ENCODE measurements at regions not wholly inside any gene's neighbourhood (a gene's known extent, or its start where the extent isn't known, plus 50 kb on each side); places are given as distances from the start of the nearest gene placed in this dataset.
"Not testable (repeated sequence)": the region's sequence is repeated elsewhere in the genome, so short reads cannot be mapped to it uniquely, and the experiment has no call there.

DNA sequence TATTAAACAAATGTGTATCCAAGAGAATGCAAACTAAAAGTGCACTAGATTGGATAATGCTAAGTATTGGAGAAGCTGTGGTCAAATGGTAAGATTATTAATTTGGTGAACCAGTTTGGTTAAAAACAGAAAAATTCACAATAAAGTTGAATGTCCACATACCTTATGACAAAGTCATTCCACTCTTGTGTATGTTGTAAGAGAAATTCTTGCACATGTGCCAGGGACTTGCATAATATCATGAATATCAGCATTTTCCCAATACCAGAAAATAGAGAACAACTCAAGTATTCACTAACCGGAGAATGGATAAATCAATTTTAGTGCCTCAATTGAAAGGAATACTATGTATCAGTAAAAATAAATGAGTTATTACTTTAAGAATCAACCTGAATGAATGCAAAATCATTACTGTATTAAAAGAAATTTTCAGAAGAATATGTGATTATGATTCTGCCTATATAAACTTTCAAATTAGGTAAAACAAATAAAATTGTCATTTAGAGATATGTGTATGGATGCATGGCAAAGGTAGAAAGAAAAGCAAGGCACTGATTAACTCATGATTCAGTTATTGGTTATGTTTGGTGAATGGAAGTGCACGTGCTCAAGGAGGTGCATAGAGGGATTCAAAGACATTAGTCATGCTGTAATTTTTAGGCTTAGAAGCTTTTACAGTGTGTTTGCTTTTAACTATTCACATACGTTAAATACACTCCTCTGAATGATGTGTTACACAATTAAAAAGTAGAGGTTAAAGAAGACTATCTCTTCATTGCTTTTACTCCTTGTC is 217.4 kb upstream of the KCNK2 start:
- no peak overlapping the region for H3K4me3 Mint-ChIP-seq
- no peak overlapping the region for H3K27ac Mint-ChIP-seq
- no peaks in the 10 kb centered on the region for H3K27me3 Mint-ChIP-seq
- no peaks in the 10 kb centered on the region for H3K36me3 Mint-ChIP-seq
- H3K4me1 Mint-ChIP-seq: no peaks in the 10 kb centered on the region
- H3K9me3 Mint-ChIP-seq: no peaks in the 10 kb centered on the region
- DNase-seq: no peak

DNA sequence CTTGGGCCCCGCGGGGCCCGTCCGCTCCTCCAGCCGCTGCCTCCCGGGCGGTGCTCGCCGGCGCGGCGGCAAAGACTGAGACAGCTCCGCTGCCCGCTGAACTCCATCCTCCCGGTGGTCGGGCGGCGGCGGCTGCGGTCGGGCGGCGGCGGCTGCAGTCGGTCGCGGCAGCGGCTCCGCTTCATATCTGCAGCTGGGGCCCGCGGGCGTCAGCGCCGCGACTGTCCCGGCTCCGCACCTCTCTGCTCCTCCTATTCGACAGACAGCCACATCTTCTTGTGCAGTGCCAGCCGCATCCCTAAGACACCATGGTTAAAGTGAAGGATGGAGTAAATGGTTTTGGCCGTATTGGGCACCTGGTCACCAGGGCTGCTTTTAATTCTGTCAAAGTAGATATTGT is 212.1 kb upstream of the KCNK2 start:
- not testable (repeated sequence) for H3K27ac Mint-ChIP-seq, H3K9me3 Mint-ChIP-seq, H3K4me3 Mint-ChIP-seq, H3K36me3 Mint-ChIP-seq, H3K27me3 Mint-ChIP-seq, DNase-seq, H3K4me1 Mint-ChIP-seq

DNA sequence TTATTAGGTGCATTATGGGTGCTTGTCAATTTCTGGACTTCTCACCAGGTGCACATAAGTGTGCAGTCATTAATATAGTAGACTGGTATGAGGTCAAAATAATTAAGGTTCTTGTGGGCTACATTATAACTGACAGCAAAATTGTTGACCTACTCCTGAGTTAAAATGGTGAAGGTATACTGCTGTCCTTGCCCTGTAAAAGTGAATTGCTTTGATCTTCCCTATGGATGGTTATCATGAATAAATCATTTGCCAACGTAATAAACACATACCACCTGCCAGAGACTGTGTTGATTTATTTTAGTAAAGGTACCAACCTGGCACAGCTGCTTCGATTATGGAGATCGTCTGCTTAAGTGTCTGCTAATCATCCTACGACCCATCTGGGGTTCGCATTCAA is 201.6 kb upstream of the KCNK2 start:
- no peak for DNase-seq
- H3K4me3 Mint-ChIP-seq: no peak overlapping the region
- H3K4me1 Mint-ChIP-seq: no peaks in the 10 kb centered on the region
- no peaks in the 10 kb centered on the region for H3K27me3 Mint-ChIP-seq
- H3K27ac Mint-ChIP-seq: no peak overlapping the region
- H3K36me3 Mint-ChIP-seq: peaks cover 2% of the 10 kb centered on the region
- H3K9me3 Mint-ChIP-seq: peaks cover 1% of the 10 kb centered on the region

DNA sequence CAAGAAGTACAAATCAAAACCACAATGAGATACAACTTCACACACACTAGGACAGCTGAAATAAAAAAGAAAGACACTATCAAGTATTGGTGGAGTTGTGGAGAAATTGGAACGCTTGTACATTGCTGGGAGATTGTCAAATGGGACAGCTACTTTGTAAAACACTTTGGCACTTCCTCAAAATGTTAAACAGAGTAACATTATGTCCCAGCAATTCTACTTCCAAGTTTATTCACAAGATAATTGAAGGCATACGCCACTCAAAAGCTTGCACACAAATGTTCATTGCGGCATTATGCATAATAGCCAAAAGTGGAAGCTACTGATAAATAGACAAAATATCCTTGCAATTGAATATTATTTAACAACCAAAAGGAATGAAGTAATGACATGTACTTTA is 199.9 kb upstream of the KCNK2 start:
- no peaks in the 10 kb centered on the region for H3K27me3 Mint-ChIP-seq
- H3K27ac Mint-ChIP-seq: no peak overlapping the region
- H3K36me3 Mint-ChIP-seq: peaks cover 4% of the 10 kb centered on the region

DNA sequence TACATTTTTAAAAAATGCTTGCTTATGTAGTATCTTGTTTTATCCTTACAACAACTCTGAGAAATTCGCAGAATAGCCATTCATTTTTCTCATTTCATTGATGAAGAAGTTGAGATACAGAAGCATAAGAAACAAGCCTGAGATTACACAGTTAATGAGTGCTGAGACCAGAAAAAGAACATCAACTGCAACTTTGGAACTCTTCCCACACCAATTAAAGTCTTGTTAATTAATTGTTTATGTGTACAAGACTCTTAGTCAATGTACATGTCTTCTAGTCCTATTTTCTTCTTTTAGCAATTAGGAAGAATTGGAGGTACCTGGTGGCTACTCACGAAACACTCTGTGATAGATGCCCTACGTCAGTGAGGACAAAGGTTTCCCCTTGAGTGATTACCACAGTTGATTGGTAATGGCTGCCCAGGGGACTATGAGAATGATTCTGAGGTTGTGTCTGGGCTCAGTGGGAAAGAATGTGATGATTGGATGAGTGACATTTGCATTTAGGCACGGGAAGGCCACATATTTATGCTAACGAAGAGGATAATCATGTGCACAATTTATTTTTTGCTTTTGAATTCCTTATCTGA is 187.4 kb upstream of the KCNK2 start:
- H3K4me3 Mint-ChIP-seq: no peak overlapping the region
- H3K27ac Mint-ChIP-seq: no peak overlapping the region
- no peak for DNase-seq
- H3K9me3 Mint-ChIP-seq: peaks cover 2% of the 10 kb centered on the region
- no peaks in the 10 kb centered on the region for H3K4me1 Mint-ChIP-seq
- no peaks in the 10 kb centered on the region for H3K27me3 Mint-ChIP-seq
- no peaks in the 10 kb centered on the region for H3K36me3 Mint-ChIP-seq

More for the DNA sequence above, 199.9 kb upstream of the KCNK2 start:
- DNase-seq: no peak
- Mint-ChIP-seq H3K9me3 (peaks cover 3% of the 10 kb centered on the region), H3K4me1 (no peaks in the 10 kb centered on the region), H3K4me3 (no peak overlapping the region)

DNA sequence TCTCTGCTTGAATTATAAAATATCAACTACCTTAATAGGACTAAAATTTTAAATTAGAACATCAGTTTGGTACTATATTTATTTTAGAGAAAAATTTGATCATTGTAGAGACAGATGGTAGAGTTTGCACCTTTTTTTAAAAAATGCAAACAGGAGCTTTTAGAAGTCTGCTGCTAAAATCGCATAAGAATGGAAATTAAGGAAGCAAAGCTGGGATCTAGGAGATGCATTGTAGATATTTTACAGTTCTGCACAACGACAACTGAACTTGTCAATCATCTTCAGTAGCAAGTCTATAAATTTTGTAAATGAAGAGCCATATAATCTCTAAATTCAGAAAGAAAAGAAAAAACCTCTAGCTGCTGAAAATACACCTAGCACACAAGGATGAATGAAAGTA is 185.6 kb upstream of the KCNK2 start:
- no peak overlapping the region for H3K27ac Mint-ChIP-seq
- H3K36me3 Mint-ChIP-seq: no peaks in the 10 kb centered on the region
- H3K4me1 Mint-ChIP-seq: no peaks in the 10 kb centered on the region
- H3K27me3 Mint-ChIP-seq: peaks cover 2% of the 10 kb centered on the region
- H3K4me3 Mint-ChIP-seq: no peak overlapping the region
- DNase-seq: no peak
- peaks cover 2% of the 10 kb centered on the region for H3K9me3 Mint-ChIP-seq

DNA sequence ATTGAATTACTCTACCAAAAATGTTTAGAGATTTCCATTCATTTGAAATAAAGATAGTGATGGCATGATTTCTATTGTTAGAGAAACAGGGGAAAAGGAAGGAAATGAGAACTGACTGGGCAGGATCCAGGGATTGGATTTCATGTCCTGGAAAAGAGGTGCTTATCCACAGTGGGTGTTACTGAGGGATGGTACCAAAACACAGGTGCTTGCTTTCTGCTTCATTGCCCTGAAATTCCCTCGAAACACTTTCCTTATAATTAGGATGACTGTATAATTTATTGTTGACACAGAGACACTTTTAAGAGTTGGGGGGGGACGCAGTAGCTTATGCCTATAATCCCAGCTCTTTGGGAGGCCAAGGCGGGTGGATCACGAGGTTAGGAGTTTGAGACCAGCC is 185.0 kb upstream of the KCNK2 start:
- no peaks in the 10 kb centered on the region for H3K4me1 Mint-ChIP-seq
- no peak overlapping the region for H3K4me3 Mint-ChIP-seq
- H3K9me3 Mint-ChIP-seq: peaks cover 2% of the 10 kb centered on the region
- H3K27me3 Mint-ChIP-seq: peaks cover 3% of the 10 kb centered on the region
- no peaks in the 10 kb centered on the region for H3K36me3 Mint-ChIP-seq
- no peak overlapping the region for H3K27ac Mint-ChIP-seq
- no peak for DNase-seq

DNA sequence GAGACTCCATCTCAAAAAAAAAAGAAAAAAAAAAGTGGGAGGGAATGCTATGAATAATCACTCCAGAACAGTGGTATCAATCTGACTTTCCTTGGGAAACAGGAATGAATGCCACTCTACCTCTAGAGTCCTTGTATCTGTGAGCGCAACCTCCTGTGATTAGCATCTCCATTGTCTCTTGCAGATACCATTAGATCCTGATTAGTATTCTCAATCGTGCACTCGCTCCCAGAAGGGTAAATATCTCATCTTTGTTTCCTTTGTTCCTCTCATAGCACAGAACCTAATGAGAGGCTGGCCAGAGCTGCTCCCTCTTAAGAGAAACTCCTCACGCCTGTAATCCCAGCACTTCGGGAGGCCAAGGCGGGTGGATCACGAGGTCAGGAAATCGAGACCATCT is 184.4 kb upstream of the KCNK2 start:
- Mint-ChIP-seq H3K36me3 (no peaks in the 10 kb centered on the region), H3K9me3 (peaks cover 2% of the 10 kb centered on the region), H3K4me1 (no peaks in the 10 kb centered on the region), H3K27me3 (peaks cover 3% of the 10 kb centered on the region), H3K4me3 (no peak overlapping the region), H3K27ac (no peak overlapping the region)
- DNase-seq: no peak

DNA sequence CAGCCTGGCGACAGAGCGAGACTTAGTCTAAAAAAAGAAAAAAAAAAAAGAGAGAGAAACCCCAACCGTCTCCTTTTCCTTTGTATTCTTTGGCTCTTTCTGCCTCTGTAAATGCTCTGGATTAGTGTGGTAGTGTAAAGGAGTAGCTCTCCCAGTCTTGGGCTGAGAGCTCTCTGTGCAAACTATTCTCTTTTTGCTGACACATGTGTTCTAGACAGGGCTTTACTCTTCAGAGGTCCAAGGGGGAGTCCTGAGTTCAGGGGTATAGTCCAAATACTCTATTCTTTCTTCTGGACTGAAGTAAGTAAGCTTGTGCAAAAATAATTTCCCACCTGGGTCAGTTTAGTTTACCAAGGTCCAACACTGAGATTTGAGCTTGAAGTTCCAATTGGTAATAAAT is 183.8 kb upstream of the KCNK2 start:
- no peak for DNase-seq
- Mint-ChIP-seq H3K4me3 (no peak overlapping the region), H3K27me3 (peaks cover 3% of the 10 kb centered on the region), H3K27ac (no peak overlapping the region), H3K4me1 (no peaks in the 10 kb centered on the region), H3K9me3 (no peaks in the 10 kb centered on the region), H3K36me3 (no peaks in the 10 kb centered on the region)

DNA sequence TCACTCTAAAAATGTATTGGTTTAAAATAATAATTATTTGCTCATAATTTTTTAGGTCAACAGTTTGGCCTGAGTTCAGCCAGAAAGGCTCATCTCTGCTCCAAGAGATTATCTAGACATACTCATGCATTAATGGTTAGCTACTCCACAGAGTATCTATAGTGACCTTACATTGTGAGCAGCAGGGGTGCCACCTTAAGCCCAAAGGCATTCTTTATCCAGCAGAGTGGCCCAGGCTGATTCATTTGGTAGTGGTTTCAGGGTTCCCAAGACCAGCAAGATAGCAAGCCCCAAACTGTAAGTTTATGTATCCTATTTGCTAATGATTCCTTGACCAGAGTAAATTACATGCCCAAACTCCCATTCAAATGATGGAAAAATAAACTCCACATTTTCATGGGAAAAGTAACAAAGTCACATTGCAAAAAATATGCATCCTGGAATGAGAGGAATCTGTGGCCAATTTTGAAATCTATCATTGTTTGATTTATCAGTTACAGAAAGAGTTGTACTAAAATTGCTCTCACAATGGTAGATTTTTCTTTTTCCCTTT is 182.6 kb upstream of the KCNK2 start:
- H3K4me1 Mint-ChIP-seq: no peaks in the 10 kb centered on the region
- DNase-seq: no peak
- no peak overlapping the region for H3K27ac Mint-ChIP-seq
- no peak overlapping the region for H3K4me3 Mint-ChIP-seq
- H3K27me3 Mint-ChIP-seq: peaks cover 3% of the 10 kb centered on the region
- H3K9me3 Mint-ChIP-seq: no peaks in the 10 kb centered on the region
- H3K36me3 Mint-ChIP-seq: no peaks in the 10 kb centered on the region

DNA sequence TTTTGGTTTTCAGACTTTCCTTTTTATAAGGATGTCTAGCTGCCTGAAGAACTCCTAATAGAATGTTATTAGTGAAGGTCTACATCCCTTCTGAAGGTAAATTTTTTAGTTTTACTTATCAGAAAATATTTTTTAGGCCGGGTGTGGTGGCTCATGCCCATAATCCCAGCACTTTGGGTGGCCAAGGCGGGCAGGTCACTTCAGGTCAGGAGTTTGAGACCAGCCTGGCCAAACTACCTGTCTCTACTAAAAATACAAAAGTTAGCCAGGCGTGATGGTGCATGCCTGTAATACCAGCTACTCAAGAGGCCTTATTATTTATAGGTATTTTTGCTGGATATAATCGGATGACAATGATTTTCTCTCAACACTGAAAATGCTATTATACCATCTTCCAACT is 181.9 kb upstream of the KCNK2 start:
- no peak overlapping the region for H3K4me3 Mint-ChIP-seq
- H3K27ac Mint-ChIP-seq: no peak overlapping the region
- no peaks in the 10 kb centered on the region for H3K9me3 Mint-ChIP-seq
- H3K36me3 Mint-ChIP-seq: no peaks in the 10 kb centered on the region
- peaks cover 3% of the 10 kb centered on the region for H3K27me3 Mint-ChIP-seq
- H3K4me1 Mint-ChIP-seq: no peaks in the 10 kb centered on the region
- no peak for DNase-seq

DNA sequence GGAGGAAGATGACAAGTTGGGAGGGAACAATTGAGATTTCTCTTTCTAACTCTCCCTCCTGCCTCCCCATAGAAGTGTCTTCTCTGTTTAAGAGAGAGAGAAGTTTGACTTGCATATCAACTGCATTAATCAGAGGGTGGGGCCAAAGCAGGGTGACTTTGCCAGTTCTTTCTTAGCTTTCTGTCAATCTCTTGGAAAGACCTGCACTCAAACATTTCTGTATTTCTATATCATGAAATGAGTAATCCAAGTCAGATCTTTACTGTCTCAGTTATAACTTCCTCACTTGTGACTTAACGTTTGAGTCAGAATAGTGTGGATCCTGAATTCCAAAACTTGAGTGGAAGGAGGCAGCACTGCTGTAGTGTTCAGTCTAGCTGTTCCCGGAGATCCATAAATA is 180.8 kb upstream of the KCNK2 start:
- H3K4me3 Mint-ChIP-seq: no peak overlapping the region
- H3K4me1 Mint-ChIP-seq: no peaks in the 10 kb centered on the region
- H3K27ac Mint-ChIP-seq: no peak overlapping the region
- no peaks in the 10 kb centered on the region for H3K9me3 Mint-ChIP-seq
- peaks cover 3% of the 10 kb centered on the region for H3K27me3 Mint-ChIP-seq
- H3K36me3 Mint-ChIP-seq: no peaks in the 10 kb centered on the region
- DNase-seq: no peak

DNA sequence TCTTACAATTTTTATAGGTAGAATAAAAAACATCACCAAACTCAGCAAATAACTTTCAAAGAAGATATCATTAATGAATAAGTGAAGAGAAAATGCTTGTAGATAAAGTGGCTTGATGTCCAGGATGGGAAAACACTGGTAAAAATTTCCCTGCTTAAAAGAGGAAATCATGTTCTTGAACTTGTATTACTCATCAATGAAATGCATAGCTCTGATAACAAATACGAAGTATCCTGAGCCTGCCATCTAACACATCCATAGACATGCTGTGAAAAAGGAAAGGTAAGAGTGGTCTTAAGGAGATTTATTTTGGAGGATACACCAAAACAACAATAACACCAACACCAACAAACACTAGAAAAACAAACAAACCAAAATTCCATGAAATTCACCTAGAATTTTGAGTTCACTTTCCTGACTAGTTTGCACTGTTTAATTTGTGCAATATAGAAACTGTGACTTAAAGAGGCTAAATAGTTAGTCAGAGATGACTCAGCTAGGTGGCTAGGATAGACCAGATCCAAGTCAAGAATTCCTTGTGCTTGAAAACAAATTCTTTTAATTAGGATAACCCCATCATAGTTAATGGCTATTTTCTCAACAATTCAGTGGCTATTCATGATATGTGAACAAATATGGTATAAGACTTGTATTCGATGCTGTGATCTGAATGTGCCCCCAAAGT is 179.8 kb upstream of the KCNK2 start:
- Mint-ChIP-seq H3K9me3 (no peaks in the 10 kb centered on the region), H3K4me1 (no peaks in the 10 kb centered on the region), H3K27ac (no peak overlapping the region), H3K27me3 (peaks cover 3% of the 10 kb centered on the region), H3K4me3 (no peak overlapping the region), H3K36me3 (no peaks in the 10 kb centered on the region)
- DNase-seq: no peak

DNA sequence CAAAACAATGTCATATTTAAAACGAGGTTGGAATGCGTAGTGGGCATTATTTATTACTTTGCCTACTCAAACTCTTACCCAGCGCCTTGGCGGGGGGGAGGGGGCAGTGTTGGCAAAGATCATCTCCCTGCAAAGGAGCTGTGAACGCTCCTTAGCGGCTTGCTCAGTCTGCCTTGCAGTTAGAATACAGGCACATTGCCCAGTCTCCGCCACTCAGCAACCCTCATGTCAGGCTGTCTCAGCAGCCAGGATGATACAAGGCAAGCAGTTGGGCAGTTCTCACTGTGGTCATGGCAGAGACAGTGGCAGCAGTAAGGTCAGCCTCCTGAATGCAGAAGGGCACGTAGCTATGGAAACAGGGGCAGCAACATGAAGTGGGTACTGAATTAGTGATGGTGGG is 170.4 kb upstream of the KCNK2 start:
- H3K27ac Mint-ChIP-seq: no peak overlapping the region
- no peaks in the 10 kb centered on the region for H3K4me1 Mint-ChIP-seq
- no peaks in the 10 kb centered on the region for H3K36me3 Mint-ChIP-seq
- H3K9me3 Mint-ChIP-seq: no peaks in the 10 kb centered on the region
- no peak overlapping the region for H3K4me3 Mint-ChIP-seq
- H3K27me3 Mint-ChIP-seq: no peaks in the 10 kb centered on the region
- DNase-seq: no peak

DNA sequence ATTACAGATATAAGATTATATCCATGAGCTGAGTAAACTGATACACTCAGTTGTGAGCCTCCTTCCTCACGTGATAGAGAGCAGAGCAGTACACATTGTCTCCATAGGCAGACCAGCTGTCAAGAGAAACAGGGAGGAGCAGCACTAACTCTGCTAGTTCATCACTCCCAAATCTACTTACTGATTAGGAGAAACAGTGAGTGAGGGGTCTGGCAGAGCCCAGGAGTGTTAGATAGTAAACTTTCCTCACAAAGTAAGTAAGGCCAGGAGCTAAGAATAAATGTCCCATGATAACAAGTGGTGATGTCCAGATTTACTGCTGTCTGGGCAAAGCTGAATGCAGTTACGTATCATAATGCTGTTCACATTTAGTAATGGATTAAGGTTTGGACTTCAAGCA is 168.6 kb upstream of the KCNK2 start:
- no peaks in the 10 kb centered on the region for H3K9me3 Mint-ChIP-seq
- DNase-seq: no peak
- H3K4me1 Mint-ChIP-seq: no peaks in the 10 kb centered on the region

More for the DNA sequence above, 168.6 kb upstream of the KCNK2 start:
- Mint-ChIP-seq H3K36me3 (no peaks in the 10 kb centered on the region), H3K4me3 (no peak overlapping the region), H3K27ac (no peak overlapping the region), H3K27me3 (no peaks in the 10 kb centered on the region)
